SW 1271 (cell line): ENCODE measurements at regions not wholly inside any gene's neighbourhood (a gene's known extent, or its start where the extent isn't known, plus 50 kb on each side); places are given as distances from the start of the nearest gene placed in this dataset.

Experiments
- DNase-seq, 2 experiments: peaks; one replicate each; lab custom pipeline; 2025; lab: John Stamatoyannopoulos, UW

GRCh38 chr11:120013325-120014250, 124.3 kb downstream of the TRIM29 start:
- DNase-seq = no peak

- DNase-seq = no peak
Measured at GRCh38 chr11:120012245-120012644, 125.7 kb downstream of the TRIM29 start.

- no peak for DNase-seq
Measured at GRCh38 chr11:120011836-120012235, 126.1 kb downstream of the TRIM29 start.

GRCh38 chr11:120010775-120011174, 127.1 kb downstream of the TRIM29 start:
- DNase-seq = no peak

- no peak for DNase-seq
Measured at GRCh38 chr11:120009938-120010337, 128.0 kb downstream of the TRIM29 start.

- no peak for DNase-seq
Measured at GRCh38 chr11:120007144-120007543, 130.8 kb downstream of the TRIM29 start.

GRCh38 chr11:120004723-120005122, 133.2 kb downstream of the TRIM29 start:
- no peak for DNase-seq

- DNase-seq = no peak
Measured at GRCh38 chr11:120001178-120002090, 136.5 kb downstream of the TRIM29 start.

GRCh38 chr11:119999220-119999619, 138.7 kb downstream of the TRIM29 start:
- no peak for DNase-seq

GRCh38 chr11:119996556-119996955, 141.4 kb downstream of the TRIM29 start:
- DNase-seq = no peak

GRCh38 chr11:119995730-119996491, 142.0 kb downstream of the TRIM29 start:
- DNase-seq = no peak

- DNase-seq = no peak
Measured at GRCh38 chr11:119993722-119994121, 144.2 kb downstream of the TRIM29 start.

GRCh38 chr11:119992171-119993051, 145.5 kb downstream of the TRIM29 start:
- DNase-seq = no peak

GRCh38 chr11:119991669-119992068, 146.2 kb downstream of the TRIM29 start:
- DNase-seq = no peak

- no peak for DNase-seq
Measured at GRCh38 chr11:119991022-119991404, 146.9 kb downstream of the TRIM29 start.

- DNase-seq = no peak
Measured at GRCh38 chr11:119990309-119991021, 147.4 kb downstream of the TRIM29 start.

- DNase-seq = no peak
Measured at GRCh38 chr11:119989159-119989821, 148.6 kb downstream of the TRIM29 start.

GRCh38 chr11:119985551-119985950, 152.4 kb downstream of the TRIM29 start:
- DNase-seq = no peak

- DNase-seq = no peak
Measured at GRCh38 chr11:119983816-119984215, 154.1 kb downstream of the TRIM29 start.

- DNase-seq = no peak
Measured at GRCh38 chr11:119983240-119983732, 154.6 kb downstream of the TRIM29 start.
